IPS-11a (cell line): ENCODE measurements at regions not wholly inside any gene's neighbourhood (a gene's known extent, or its start where the extent isn't known, plus 50 kb on each side); places are given as distances from the start of the nearest gene placed in this dataset.
"Not testable (repeated sequence)": the region's sequence is repeated elsewhere in the genome, so short reads cannot be mapped to it uniquely, and the experiment has no call there.

Source experiments
- H3K4me3 ChIP-seq: one replicate; pipeline ENCODE4 v1.5.1; 2013; ENCODE audit warnings: low read depth, low read length, control low read depth

GRCh38 chr10:78650122-78650521, 418.6 kb upstream of the ZMIZ1 start:
- H3K4me3 ChIP-seq, result no peak overlapping the region

GRCh38 chr10:78651287-78651686, 417.5 kb upstream of the ZMIZ1 start:
- no peak overlapping the region for H3K4me3 ChIP-seq

GRCh38 chr10:78653555-78653954, 415.2 kb upstream of the ZMIZ1 start:
- no peak overlapping the region for H3K4me3 ChIP-seq

- H3K4me3 ChIP-seq, result no peak overlapping the region
Observed at GRCh38 chr10:78654047-78654590, 414.6 kb upstream of the ZMIZ1 start.

GRCh38 chr10:78655979-78656378, 412.8 kb upstream of the ZMIZ1 start:
- no peak overlapping the region for H3K4me3 ChIP-seq

- no peak overlapping the region for H3K4me3 ChIP-seq
Observed at GRCh38 chr10:78656417-78657162, 412.2 kb upstream of the ZMIZ1 start.

GRCh38 chr10:78657163-78657861, 411.5 kb upstream of the ZMIZ1 start:
- H3K4me3 ChIP-seq, result no peak overlapping the region

- H3K4me3 ChIP-seq, result no peak overlapping the region
Observed at GRCh38 chr10:78657862-78658165, 411.0 kb upstream of the ZMIZ1 start.

- no peak overlapping the region for H3K4me3 ChIP-seq
Observed at GRCh38 chr10:78658645-78659597, 409.8 kb upstream of the ZMIZ1 start.

GRCh38 chr10:78659598-78659967, 409.2 kb upstream of the ZMIZ1 start:
- no peak overlapping the region for H3K4me3 ChIP-seq

- H3K4me3 ChIP-seq, result no peak overlapping the region
Observed at GRCh38 chr10:78660446-78661106, 408.2 kb upstream of the ZMIZ1 start.

GRCh38 chr10:78663721-78664120, 405.0 kb upstream of the ZMIZ1 start:
- no peak overlapping the region for H3K4me3 ChIP-seq

- no peak overlapping the region for H3K4me3 ChIP-seq
Observed at GRCh38 chr10:78664929-78665553, 403.7 kb upstream of the ZMIZ1 start.

- no peak overlapping the region for H3K4me3 ChIP-seq
Observed at GRCh38 chr10:78672918-78673317, 395.8 kb upstream of the ZMIZ1 start.

GRCh38 chr10:78681141-78681540, 387.6 kb upstream of the ZMIZ1 start:
- not testable (repeated sequence) for H3K4me3 ChIP-seq

GRCh38 chr10:78681986-78682385, 386.8 kb upstream of the ZMIZ1 start:
- H3K4me3 ChIP-seq, result not testable (repeated sequence)

GRCh38 chr10:78684947-78685346, 383.8 kb upstream of the ZMIZ1 start:
- no peak overlapping the region for H3K4me3 ChIP-seq

- no peak overlapping the region for H3K4me3 ChIP-seq
Observed at GRCh38 chr10:78685466-78686103, 383.2 kb upstream of the ZMIZ1 start.

GRCh38 chr10:78686444-78687060, 382.2 kb upstream of the ZMIZ1 start:
- no peak overlapping the region for H3K4me3 ChIP-seq
